ENCODE measurements at regions not wholly inside any gene's neighbourhood (a gene's known extent, or its start where the extent isn't known, plus 50 kb on each side); places are given as distances from the start of the nearest gene placed in this dataset.

DNA sequence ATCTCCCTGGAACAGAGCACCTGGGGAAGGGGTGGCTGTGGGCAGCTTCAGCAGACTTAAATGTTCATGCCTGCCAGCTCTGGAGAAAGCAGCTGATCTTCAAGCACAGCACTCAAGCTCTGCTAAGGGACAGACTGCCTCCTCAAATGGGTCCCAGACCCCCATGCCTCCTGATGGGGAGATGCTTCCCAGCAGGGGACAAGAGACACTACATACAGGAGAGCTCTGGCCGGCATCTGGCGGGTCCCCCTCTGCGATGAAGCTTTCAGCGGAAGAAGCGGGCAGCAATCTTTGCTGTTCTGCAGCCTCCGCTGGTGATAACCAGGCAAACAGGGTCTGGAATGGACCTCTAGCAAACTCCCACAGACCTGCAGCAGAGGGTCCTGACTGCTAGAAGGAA is 294.8 kb downstream of the RND3 start:
- CTCF ChIA-PET = no interaction called here

More for the DNA sequence above, 294.8 kb downstream of the RND3 start:
- Histone ChIP-seq H3K4me2 (ENCODE audit: low read length) (no peak overlapping the region), H3K4me3 (replicated peaks in 1 of 2; ENCODE audit: low read depth in 1 of 2, low read length in 2 of 2) (no peak overlapping the region), H3K79me2 (ENCODE audit: insufficient read depth, low read length) (no peaks in the 10 kb centered on the region), H3K27ac (ENCODE audit: low read depth, low read length) (no peak overlapping the region), H3K36me3 (ENCODE audit: control insufficient read depth in 1 of 2, insufficient read depth in 2 of 2, low read length in 2 of 2) (no peaks in the 10 kb centered on the region), H3K9ac (ENCODE audit: low read length) (no peak overlapping the region), H4K20me1 (ENCODE audit: insufficient read depth) (no peaks in the 10 kb centered on the region), H3K4me1 (ENCODE audit: control insufficient read depth in 1 of 2, insufficient read depth in 2 of 2, low read length in 2 of 2) (no peaks in the 10 kb centered on the region), H3K9me2 (ENCODE audit: insufficient read depth) (no peaks in the 10 kb centered on the region), H2AFZ (ENCODE audit: low read depth, low read length, poor library complexity, severe bottlenecking) (no peak overlapping the region), H3K9me3 (ENCODE audit: control insufficient read depth in 1 of 2, insufficient read depth in 1 of 2, low read depth in 1 of 2, low read length in 2 of 2) (no peaks in the 10 kb centered on the region), H3K27me3 (ENCODE audit: insufficient read depth, low read length) (no peaks in the 10 kb centered on the region)
- POLR2A ChIA-PET = no interaction called here
- no TSS peak for BruUV-seq (replicated peaks)
- ATAC-seq = no peak
- RAD21 ChIA-PET (ENCODE audit: low non-redundant PET in 1 of 2, low total read pairs in 2 of 2, uncharacterized antibody in 2 of 2, unreplicated experiment in 2 of 2) = no interaction called here
- no peak for DNase-seq (ENCODE audit: low read depth, low spot score)
- intact Hi-C loops (cut with micrococcal nuclease) = no loop called here
- TF ChIP-seq ZNF274 (IDR thresholded peaks at IDR 0.05; ENCODE audit: low read depth, low read length) (no peak), CEBPB (IDR thresholded peaks at IDR 0.05; ENCODE audit: low read depth) (no peak), EGR1 (IDR thresholded peaks at IDR 0.05; ENCODE audit: low read depth) (no peak), SP1 (IDR thresholded peaks at IDR 0.05; ENCODE audit: low read depth) (no peak), JUND (IDR thresholded peaks at IDR 0.05) (no peak), MAX (IDR thresholded peaks at IDR 0.05) (no peak), ELF1 (IDR thresholded peaks at IDR 0.05; ENCODE audit: borderline replicate concordance, low read depth) (no peak), POLR2A (IDR thresholded peaks at IDR 0.05; ENCODE audit: borderline replicate concordance, extremely low read depth, insufficient read depth, insufficient read length) (no peak), ZFX (IDR thresholded peaks at IDR 0.05) (no peak), RAD21 (IDR thresholded peaks at IDR 0.05; ENCODE audit: low read depth) (no peak), EZH2phosphoT487 (IDR thresholded peaks at IDR 0.05; ENCODE audit: borderline replicate concordance) (no peak), SIN3A (IDR thresholded peaks at IDR 0.05; ENCODE audit: low read depth) (no peak), POLR2AphosphoS5 (IDR thresholded peaks at IDR 0.05; ENCODE audit: low read depth, low read length) (no peak)
- TF ChIP-seq, protein P1, sequence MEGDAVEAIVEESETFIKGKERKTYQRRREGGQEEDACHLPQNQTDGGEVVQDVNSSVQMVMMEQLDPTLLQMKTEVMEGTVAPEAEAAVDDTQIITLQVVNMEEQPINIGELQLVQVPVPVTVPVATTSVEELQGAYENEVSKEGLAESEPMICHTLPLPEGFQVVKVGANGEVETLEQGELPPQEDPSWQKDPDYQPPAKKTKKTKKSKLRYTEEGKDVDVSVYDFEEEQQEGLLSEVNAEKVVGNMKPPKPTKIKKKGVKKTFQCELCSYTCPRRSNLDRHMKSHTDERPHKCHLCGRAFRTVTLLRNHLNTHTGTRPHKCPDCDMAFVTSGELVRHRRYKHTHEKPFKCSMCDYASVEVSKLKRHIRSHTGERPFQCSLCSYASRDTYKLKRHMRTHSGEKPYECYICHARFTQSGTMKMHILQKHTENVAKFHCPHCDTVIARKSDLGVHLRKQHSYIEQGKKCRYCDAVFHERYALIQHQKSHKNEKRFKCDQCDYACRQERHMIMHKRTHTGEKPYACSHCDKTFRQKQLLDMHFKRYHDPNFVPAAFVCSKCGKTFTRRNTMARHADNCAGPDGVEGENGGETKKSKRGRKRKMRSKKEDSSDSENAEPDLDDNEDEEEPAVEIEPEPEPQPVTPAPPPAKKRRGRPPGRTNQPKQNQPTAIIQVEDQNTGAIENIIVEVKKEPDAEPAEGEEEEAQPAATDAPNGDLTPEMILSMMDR (IDR thresholded peaks at IDR 0.05 in 2 of 3, conservative IDR thresholded peaks at IDR 0.05 in 1 of 3; ENCODE audit: borderline replicate concordance in 1 of 3, insufficient read depth in 1 of 3, low read depth in 2 of 3, low read length in 2 of 3) = no peak
